Adipocyte (in vitro differentiated cells): ENCODE measurements at regions not wholly inside any gene's neighbourhood (a gene's known extent, or its start where the extent isn't known, plus 50 kb on each side); places are given as distances from the start of the nearest gene placed in this dataset.

Experiments used
- DNase-seq: peaks from one replicate; pipeline ENCODE4 v3.0.0-alpha.2; 2015; ENCODE audit warnings: low read depth
- H3K27me3 ChIP-seq: replicated peaks from 2 replicates; pipeline ENCODE4 v1.7.0; 2013; ENCODE audit warnings: mild to moderate bottlenecking, low read length, moderate library complexity; ENCODE audit not compliant: control insufficient read depth, insufficient read depth
- H3K36me3 ChIP-seq: 2 replicates; pipeline ENCODE4 v1.7.0; 2013; ENCODE audit warnings: low read length, mild to moderate bottlenecking, moderate library complexity; ENCODE audit not compliant: control insufficient read depth, insufficient read depth, severe bottlenecking
- H3K4me1 ChIP-seq: 2 replicates; pipeline ENCODE4 v1.7.0; 2013; ENCODE audit warnings: mild to moderate bottlenecking, low read length, moderate library complexity; ENCODE audit not compliant: control insufficient read depth, insufficient read depth
- H3K4me3 ChIP-seq: 2 replicates; pipeline ENCODE4 v1.7.0; 2013; ENCODE audit warnings: mild to moderate bottlenecking, low read length, moderate library complexity
- H3K9ac ChIP-seq: 2 replicates; pipeline ENCODE4 v1.7.0; 2013; ENCODE audit warnings: mild to moderate bottlenecking, low read length, moderate library complexity
- H3K9me3 ChIP-seq: 2 replicates; pipeline ENCODE4 v1.7.0; 2013; ENCODE audit warnings: mild to moderate bottlenecking, low read length, moderate library complexity; ENCODE audit not compliant: control insufficient read depth

GRCh38 chr10:21069929-21070700 is 173.0 kb upstream of the NEBL start:
- no peaks in the 10 kb centered on the region for H3K4me1 ChIP-seq
- H3K36me3 ChIP-seq: no peaks in the 10 kb centered on the region
- no peaks in the 10 kb centered on the region for H3K9me3 ChIP-seq
- H3K9ac ChIP-seq: no peak overlapping the region
- DNase-seq: no peak
- H3K27me3 ChIP-seq: peaks cover 14% of the 10 kb centered on the region
- H3K4me3 ChIP-seq: no peak overlapping the region

DNA sequence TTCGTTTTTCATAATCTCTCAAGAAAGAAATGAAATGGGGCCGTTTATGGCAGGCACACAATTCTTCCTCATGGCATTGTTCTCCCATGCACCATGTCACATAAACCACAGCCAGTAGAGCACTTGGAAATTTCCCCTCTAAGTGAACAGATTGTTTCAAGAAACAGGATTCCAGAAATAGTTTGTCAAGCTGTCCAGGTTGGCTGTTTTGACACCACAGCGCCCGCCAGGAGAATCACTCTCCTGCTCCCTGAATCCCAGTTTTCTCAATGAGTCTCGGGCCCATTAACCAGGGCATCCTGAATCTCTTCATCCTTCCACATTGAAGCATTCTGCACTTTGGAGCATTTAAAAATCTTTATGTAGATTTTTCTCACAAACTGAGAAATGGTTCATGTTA is 172.2 kb upstream of the NEBL start:
- H3K9me3 ChIP-seq: no peaks in the 10 kb centered on the region
- peaks cover 22% of the 10 kb centered on the region for H3K27me3 ChIP-seq
- DNase-seq: no peak
- H3K4me1 ChIP-seq: no peaks in the 10 kb centered on the region
- no peak overlapping the region for H3K9ac ChIP-seq
- no peak overlapping the region for H3K4me3 ChIP-seq
- H3K36me3 ChIP-seq: no peaks in the 10 kb centered on the region

DNA sequence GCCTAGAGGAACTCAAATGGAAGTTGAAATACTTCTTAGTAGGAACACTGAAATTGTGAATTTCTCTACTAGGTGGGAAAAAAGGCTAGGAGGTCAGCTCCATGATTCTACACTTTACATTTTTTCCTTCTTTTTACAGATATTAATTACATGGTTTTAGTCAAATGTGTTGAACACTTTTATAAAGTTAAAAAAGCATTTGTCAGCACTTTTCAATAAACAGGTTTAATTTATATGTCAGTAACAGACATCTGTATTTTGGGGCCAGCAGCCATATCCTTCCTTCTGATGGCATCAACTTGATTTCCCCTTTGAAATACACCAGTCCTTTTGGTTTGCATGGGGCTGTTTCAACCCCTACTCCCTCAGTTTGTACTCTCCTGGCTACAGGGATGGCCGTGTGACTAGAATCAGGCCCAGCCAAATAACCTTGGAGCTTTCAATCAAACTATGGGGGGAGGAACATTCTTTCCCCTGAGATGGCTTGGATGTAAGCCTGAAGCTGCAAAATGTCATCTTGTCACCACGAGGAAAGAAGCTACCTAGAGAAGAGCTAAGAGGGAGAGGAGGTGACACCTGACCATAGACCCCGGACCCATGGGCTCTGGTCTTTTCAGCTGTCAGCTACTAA is 171.0 kb upstream of the NEBL start:
- no peak for DNase-seq
- H3K4me1 ChIP-seq: no peaks in the 10 kb centered on the region
- H3K36me3 ChIP-seq: no peaks in the 10 kb centered on the region
- no peak overlapping the region for H3K4me3 ChIP-seq
- H3K9ac ChIP-seq: no peak overlapping the region
- H3K27me3 ChIP-seq: peaks cover 22% of the 10 kb centered on the region
- no peaks in the 10 kb centered on the region for H3K9me3 ChIP-seq

DNA sequence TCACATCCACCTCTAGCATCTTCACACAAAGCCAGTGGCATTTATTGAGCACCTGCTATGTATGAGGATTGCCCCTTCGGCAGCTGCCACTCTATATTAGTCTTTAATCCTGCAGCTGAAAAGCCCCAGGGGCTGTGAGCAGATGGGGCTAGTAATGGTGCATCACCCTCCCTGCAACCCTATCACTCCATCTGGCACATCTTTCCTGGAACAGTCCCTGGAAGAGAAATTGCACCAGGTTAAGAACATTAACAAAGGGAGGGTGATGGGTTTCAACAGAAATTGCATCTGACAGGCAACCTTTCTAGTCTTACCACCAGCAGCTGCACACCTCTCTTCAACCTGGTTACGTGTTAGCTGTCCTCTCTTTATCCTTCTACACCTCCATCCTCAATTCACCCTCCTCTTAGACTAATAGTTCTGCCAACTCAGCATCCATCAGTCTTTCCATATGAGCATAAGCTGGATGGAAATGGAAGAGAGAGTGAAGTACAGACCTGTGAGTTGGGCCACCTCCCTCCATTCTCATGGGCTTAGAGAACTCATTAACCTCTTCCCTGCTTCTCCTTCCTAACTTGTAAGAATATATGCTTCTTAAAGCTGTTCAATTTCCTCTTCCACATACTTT is 168.6 kb upstream of the NEBL start:
- Histone ChIP-seq H3K4me1 (no peaks in the 10 kb centered on the region), H3K4me3 (no peak overlapping the region)
- no peak for DNase-seq

DNA sequence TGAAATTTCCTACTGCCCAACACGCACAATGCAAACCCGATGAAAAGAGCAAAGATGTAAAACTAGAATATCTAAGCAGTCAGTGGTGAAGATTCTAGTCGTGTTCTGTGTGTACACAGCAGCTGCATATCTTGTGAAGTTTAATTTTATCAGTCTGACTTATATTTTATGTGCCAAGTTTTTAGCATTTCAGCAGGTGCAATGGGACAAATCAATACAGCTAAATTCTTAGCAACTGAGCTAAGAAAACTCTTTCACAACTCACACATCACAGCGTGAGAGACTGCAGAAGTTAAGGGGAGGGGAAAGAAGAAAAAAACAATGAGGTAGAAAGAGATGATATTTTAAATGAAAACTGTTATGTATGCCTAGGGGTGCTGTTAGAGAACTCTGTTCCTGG is 164.9 kb upstream of the NEBL start:
- H3K4me3 ChIP-seq: no peak overlapping the region

More for the DNA sequence above, 168.6 kb upstream of the NEBL start:
- no peak overlapping the region for H3K9ac ChIP-seq
- H3K36me3 ChIP-seq: no peaks in the 10 kb centered on the region
- no peaks in the 10 kb centered on the region for H3K9me3 ChIP-seq
- H3K27me3 ChIP-seq: peaks cover 16% of the 10 kb centered on the region

DNA sequence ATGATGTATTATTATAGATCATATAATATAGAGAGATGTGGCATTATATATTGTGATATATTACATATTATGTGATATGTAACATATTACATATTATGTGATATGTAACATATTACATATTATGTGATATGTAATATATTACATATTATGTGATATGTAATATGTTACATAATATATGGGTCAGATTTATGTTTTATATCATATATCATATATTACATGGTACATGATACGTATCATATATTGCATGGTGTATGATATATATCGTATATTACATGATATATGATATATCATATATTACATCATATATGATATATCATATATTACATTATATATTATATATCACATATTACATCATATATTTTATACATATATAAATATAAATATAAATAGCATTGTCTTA is 164.1 kb upstream of the NEBL start:
- Histone ChIP-seq H3K4me3 (no peak overlapping the region), H3K4me1 (no peaks in the 10 kb centered on the region), H3K27me3 (peaks cover 16% of the 10 kb centered on the region), H3K9ac (no peak overlapping the region), H3K36me3 (no peaks in the 10 kb centered on the region), H3K9me3 (peaks cover 16% of the 10 kb centered on the region)
- DNase-seq: no peak

More for the DNA sequence above, 164.9 kb upstream of the NEBL start:
- no peaks in the 10 kb centered on the region for H3K4me1 ChIP-seq
- H3K9me3 ChIP-seq: peaks cover 16% of the 10 kb centered on the region
- peaks cover 16% of the 10 kb centered on the region for H3K27me3 ChIP-seq
- no peaks in the 10 kb centered on the region for H3K36me3 ChIP-seq
- no peak for DNase-seq
- no peak overlapping the region for H3K9ac ChIP-seq

DNA sequence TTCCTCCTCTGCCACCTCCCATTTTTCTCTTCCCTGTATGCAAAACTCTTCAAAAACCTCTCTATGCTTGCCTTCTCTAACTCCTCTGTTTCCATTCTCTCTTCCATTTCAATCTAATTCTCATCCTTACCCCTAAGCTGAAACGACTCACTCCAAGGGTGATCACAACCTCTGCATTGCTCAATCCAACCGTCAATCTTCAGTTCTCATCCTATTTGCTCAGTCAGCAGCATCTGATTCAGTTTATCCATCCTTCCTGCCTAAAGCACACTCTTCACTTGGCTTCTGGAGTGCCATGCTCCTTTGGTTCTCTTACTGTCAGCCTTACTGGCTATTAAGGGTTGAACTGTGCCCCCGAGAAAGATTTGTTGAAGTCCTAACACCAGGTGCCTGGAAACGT is 163.5 kb upstream of the NEBL start:
- Histone ChIP-seq H3K9me3 (peaks cover 16% of the 10 kb centered on the region), H3K4me3 (no peak overlapping the region)

GRCh38 chr10:21057989-21058388 is 160.9 kb upstream of the NEBL start:
- Histone ChIP-seq H3K4me3 (no peak overlapping the region), H3K27me3 (no peaks in the 10 kb centered on the region), H3K36me3 (no peaks in the 10 kb centered on the region), H3K4me1 (no peaks in the 10 kb centered on the region), H3K9ac (no peak overlapping the region), H3K9me3 (peaks cover 16% of the 10 kb centered on the region)
- no peak for DNase-seq

More for the DNA sequence above, 163.5 kb upstream of the NEBL start:
- H3K9ac ChIP-seq: no peak overlapping the region
- no peaks in the 10 kb centered on the region for H3K4me1 ChIP-seq
- no peak for DNase-seq
- H3K36me3 ChIP-seq: no peaks in the 10 kb centered on the region
- H3K27me3 ChIP-seq: peaks cover 11% of the 10 kb centered on the region

DNA sequence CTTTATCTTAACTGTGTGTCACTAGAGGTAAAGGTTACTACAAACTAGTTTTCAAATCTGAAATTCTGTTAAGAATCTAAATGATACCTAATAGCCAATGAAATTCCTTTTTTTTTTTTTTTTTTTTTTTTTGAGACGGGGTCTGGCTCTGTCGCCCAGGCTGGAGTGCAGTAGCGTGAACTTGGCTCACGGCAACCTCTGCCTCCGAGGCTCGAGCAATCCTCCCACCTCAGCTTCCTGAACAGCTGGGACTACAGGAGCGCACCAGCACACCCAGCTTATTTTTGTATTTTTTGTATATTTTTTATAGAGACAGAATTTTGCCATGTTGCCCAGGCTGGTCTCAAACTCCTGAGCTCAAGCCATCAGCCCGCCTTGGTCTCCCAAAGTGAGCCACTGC is 160.3 kb upstream of the NEBL start:
- Histone ChIP-seq H3K9me3 (peaks cover 16% of the 10 kb centered on the region), H3K4me3 (no peak overlapping the region), H3K4me1 (no peaks in the 10 kb centered on the region), H3K27me3 (no peaks in the 10 kb centered on the region), H3K36me3 (no peaks in the 10 kb centered on the region), H3K9ac (no peak overlapping the region)
- DNase-seq: no peak

GRCh38 chr10:21056461-21056860 is 159.3 kb upstream of the NEBL start:
- Histone ChIP-seq H3K36me3 (no peaks in the 10 kb centered on the region), H3K4me3 (no peak overlapping the region), H3K9me3 (peaks cover 24% of the 10 kb centered on the region), H3K27me3 (no peaks in the 10 kb centered on the region), H3K4me1 (no peaks in the 10 kb centered on the region), H3K9ac (no peak overlapping the region)
- no peak for DNase-seq

GRCh38 chr10:21055339-21056135 is 158.4 kb upstream of the NEBL start:
- peaks cover 27% of the 10 kb centered on the region for H3K9me3 ChIP-seq
- H3K27me3 ChIP-seq: no peaks in the 10 kb centered on the region
- DNase-seq: no peak
- H3K36me3 ChIP-seq: no peaks in the 10 kb centered on the region
- H3K4me3 ChIP-seq: no peak overlapping the region
- no peak overlapping the region for H3K9ac ChIP-seq
- H3K4me1 ChIP-seq: no peaks in the 10 kb centered on the region
